ENCODE measurements at regions not wholly inside any gene's neighbourhood (a gene's known extent, or its start where the extent isn't known, plus 50 kb on each side); places are given as distances from the start of the nearest gene placed in this dataset.

DNA sequence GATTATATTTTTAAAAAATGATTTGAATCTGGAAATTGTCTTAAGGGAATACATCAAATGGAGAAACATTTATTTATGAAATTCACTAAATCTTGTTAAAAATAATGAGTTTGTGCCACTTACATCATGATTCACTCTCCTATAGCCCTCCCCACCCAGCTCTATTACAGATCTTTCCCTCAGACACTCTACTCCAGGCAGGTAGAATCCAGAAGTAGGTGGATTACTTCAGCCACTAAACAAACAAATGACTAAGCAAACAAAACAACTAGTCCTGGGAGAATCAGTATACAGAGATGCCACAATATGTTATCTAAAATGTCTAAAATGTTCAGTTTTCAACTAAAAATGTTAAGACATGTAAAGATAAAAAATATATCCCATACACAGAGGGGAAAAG lies 608.1 kb upstream of the UBE2E2 start:
- no peak for DNase-seq
- H3K4me3 ChIP-seq, result no peak overlapping the region
- no peaks in the 10 kb centered on the region for H3K36me3 ChIP-seq
- no peaks in the 10 kb centered on the region for H3K4me1 ChIP-seq
- TF ChIP-seq, protein P1, sequence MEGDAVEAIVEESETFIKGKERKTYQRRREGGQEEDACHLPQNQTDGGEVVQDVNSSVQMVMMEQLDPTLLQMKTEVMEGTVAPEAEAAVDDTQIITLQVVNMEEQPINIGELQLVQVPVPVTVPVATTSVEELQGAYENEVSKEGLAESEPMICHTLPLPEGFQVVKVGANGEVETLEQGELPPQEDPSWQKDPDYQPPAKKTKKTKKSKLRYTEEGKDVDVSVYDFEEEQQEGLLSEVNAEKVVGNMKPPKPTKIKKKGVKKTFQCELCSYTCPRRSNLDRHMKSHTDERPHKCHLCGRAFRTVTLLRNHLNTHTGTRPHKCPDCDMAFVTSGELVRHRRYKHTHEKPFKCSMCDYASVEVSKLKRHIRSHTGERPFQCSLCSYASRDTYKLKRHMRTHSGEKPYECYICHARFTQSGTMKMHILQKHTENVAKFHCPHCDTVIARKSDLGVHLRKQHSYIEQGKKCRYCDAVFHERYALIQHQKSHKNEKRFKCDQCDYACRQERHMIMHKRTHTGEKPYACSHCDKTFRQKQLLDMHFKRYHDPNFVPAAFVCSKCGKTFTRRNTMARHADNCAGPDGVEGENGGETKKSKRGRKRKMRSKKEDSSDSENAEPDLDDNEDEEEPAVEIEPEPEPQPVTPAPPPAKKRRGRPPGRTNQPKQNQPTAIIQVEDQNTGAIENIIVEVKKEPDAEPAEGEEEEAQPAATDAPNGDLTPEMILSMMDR (IDR thresholded peaks at IDR 0.05; ENCODE audit: borderline replicate concordance), result no peak
- intact Hi-C loops (cut with micrococcal nuclease), result no loop called here
- no peaks in the 10 kb centered on the region for H3K27me3 ChIP-seq (ENCODE audit: low read depth)
- H3K9me3 ChIP-seq (replicated peaks), result peaks cover 3% of the 10 kb centered on the region
- H3K27ac ChIP-seq (replicated peaks), result no peak overlapping the region

DNA sequence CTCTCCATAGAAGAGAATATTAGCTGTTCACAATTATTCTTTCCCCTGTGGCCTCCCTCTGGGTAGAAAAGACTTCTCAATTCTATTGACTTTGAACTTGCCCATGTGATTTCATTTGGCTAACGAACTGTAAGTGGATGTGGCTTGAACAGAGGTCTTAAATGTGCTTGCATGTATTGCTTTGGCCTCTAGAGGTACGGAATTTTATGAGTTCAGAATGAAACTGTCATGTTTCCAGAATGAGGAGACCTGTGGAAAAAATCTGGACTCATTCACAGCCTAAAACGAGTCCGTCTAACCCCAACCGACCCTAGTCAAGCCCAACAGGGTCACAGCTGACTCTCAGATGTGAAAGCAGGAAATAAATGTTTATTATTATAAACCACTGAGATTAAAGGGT lies 596.7 kb upstream of the UBE2E2 start:
- TF ChIP-seq, protein P1 (IDR thresholded peaks at IDR 0.05; ENCODE audit: borderline replicate concordance), result no peak
- H3K9me3 ChIP-seq (replicated peaks), result peaks cover 8% of the 10 kb centered on the region
- H3K27me3 ChIP-seq (ENCODE audit: low read depth), result no peaks in the 10 kb centered on the region
- H3K36me3 ChIP-seq, result no peaks in the 10 kb centered on the region
- no peak overlapping the region for H3K4me3 ChIP-seq
- no peaks in the 10 kb centered on the region for H3K4me1 ChIP-seq
- intact Hi-C loops (cut with micrococcal nuclease), result no loop called here
- no peak for DNase-seq
- H3K27ac ChIP-seq (replicated peaks), result no peak overlapping the region

DNA sequence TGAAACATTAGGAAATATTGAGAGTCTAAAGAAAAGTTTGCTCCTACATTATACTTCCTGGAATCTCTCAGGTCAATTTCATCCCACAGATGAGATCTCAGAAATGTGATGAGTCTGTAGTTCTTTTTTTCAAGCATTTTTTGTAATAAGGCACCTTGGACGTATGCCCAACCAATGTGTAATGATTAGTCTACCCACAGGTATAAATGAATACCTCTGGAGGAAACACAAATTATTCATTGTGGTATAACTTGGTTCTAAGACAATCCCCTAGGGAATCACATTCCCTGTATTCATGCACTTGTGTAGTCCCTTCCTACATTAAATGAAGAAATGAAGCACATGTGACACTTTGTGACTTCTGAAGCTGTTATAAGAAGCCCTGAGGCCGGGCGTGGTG lies 596.2 kb upstream of the UBE2E2 start:
- DNase-seq, result no peak

DNA sequence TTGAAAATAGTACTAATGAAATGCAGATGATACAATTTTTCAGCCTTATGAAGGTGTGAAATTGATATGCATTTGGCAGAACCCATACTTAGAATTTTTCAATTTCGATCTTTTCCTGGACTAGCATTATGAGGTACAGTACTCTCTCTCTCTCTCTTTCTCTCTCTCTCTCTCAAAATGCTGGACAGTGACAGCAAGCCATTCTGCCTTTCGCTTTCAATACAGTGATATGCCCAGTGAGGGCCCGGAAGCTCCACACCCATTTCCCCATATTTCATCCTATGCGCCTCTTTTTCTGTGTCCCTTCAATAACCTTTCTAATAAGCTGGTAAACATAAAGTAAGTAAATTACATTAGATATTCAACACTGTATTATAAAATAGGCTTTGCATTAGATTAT lies 595.0 kb upstream of the UBE2E2 start:
- Histone ChIP-seq H3K27ac (replicated peaks) (no peak overlapping the region), H3K9me3 (replicated peaks) (peaks cover 9% of the 10 kb centered on the region), H3K4me1 (no peaks in the 10 kb centered on the region), H3K4me3 (no peak overlapping the region), H3K27me3 (ENCODE audit: low read depth) (no peaks in the 10 kb centered on the region), H3K36me3 (no peaks in the 10 kb centered on the region)
- DNase-seq, result no peak
- TF ChIP-seq, protein P1 (IDR thresholded peaks at IDR 0.05; ENCODE audit: borderline replicate concordance), result no peak
- intact Hi-C loops (cut with micrococcal nuclease), result no loop called here

More for the DNA sequence above, 596.2 kb upstream of the UBE2E2 start:
- H3K27ac ChIP-seq (replicated peaks), result no peak overlapping the region
- H3K9me3 ChIP-seq (replicated peaks), result peaks cover 9% of the 10 kb centered on the region
- H3K27me3 ChIP-seq (ENCODE audit: low read depth), result no peaks in the 10 kb centered on the region
- H3K4me3 ChIP-seq, result no peak overlapping the region
- H3K36me3 ChIP-seq, result no peaks in the 10 kb centered on the region
- intact Hi-C loops (cut with micrococcal nuclease), result no loop called here
- no peaks in the 10 kb centered on the region for H3K4me1 ChIP-seq
- TF ChIP-seq, protein P1 (IDR thresholded peaks at IDR 0.05; ENCODE audit: borderline replicate concordance), result no peak

DNA sequence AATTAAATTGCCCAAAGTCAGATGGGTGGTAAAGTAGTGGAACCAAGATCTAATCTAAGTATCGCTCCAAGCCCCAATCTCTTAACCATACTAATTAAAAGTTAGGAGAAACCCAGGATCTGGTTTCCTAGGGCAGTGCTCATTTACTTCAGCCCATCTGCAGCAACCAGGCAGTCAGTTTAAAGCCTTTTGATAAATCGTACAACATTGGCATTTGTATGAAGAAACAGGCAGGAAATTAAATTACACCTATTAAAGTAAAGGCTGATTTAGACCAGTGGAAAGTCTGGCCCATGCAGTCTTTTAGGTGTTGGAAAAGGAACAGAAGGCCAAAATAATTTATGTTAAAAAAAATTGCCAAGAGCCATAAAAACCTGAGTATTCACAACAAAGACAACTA lies 594.4 kb upstream of the UBE2E2 start:
- no peaks in the 10 kb centered on the region for H3K4me1 ChIP-seq
- no peaks in the 10 kb centered on the region for H3K27me3 ChIP-seq (ENCODE audit: low read depth)
- intact Hi-C loops (cut with micrococcal nuclease), result no loop called here
- no peak overlapping the region for H3K4me3 ChIP-seq
- peaks cover 9% of the 10 kb centered on the region for H3K9me3 ChIP-seq (replicated peaks)
- H3K27ac ChIP-seq (replicated peaks), result no peak overlapping the region
- no peak for DNase-seq
- no peaks in the 10 kb centered on the region for H3K36me3 ChIP-seq
- TF ChIP-seq, protein P1 (IDR thresholded peaks at IDR 0.05; ENCODE audit: borderline replicate concordance), result no peak

DNA sequence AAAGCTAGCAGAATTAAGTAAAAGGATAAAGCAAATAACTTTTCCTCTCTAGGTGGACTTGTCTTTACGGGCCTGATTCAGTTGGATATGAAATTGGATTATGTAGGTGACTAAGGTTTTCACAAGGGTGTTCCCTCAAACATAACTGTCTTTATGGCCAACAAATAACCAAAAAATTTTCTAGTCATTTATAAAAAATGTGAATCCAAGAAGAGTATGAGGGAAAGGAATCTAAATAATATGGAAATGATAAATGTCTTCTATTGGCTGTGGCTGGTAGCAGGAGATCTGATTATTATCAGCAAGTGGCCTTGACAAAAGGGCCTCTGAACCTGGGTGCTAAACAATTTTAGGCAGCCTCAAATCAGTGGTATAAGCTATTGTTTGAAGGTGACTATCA lies 594.0 kb upstream of the UBE2E2 start:
- Histone ChIP-seq H3K27ac (replicated peaks) (no peak overlapping the region), H3K27me3 (ENCODE audit: low read depth) (no peaks in the 10 kb centered on the region), H3K4me3 (no peak overlapping the region), H3K36me3 (no peaks in the 10 kb centered on the region), H3K4me1 (no peaks in the 10 kb centered on the region), H3K9me3 (replicated peaks) (peaks cover 9% of the 10 kb centered on the region)
- TF ChIP-seq, protein P1 (IDR thresholded peaks at IDR 0.05; ENCODE audit: borderline replicate concordance), result no peak
- intact Hi-C loops (cut with micrococcal nuclease), result no loop called here
- DNase-seq, result no peak

Data from left ventricle myocardium inferior (tissue), 1 donor.